ENCODE measurements at regions not wholly inside any gene's neighbourhood (a gene's known extent, or its start where the extent isn't known, plus 50 kb on each side); places are given as distances from the start of the nearest gene placed in this dataset.
"Not testable (repeated sequence)": the region's sequence is repeated elsewhere in the genome, so short reads cannot be mapped to it uniquely, and the experiment has no call there.

DNA sequence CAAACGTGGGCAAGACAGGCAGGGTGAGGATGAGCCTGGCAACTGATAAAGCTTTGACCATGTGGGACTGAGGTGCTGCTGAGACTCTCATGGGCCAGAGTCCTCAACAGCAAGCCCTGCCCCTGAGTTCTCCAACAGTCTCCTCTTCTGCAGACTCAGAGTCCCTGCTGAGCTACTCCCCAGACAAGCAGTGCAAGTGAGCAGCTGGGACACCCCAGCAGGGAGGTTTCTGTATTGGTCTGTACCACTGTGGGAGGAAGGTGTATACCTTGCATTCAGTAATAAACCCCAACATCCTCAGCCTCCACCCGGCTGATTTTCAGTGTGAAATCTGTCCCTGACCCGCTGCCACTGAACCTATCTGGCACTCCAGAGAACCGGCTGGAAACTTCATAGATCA, 542.5 kb downstream of the RPIA start:
- not testable (repeated sequence) for DNase-seq

- not testable (repeated sequence) for DNase-seq
Measured at GRCh38 chr2:89234818-89235466, 543.5 kb downstream of the RPIA start.

DNA sequence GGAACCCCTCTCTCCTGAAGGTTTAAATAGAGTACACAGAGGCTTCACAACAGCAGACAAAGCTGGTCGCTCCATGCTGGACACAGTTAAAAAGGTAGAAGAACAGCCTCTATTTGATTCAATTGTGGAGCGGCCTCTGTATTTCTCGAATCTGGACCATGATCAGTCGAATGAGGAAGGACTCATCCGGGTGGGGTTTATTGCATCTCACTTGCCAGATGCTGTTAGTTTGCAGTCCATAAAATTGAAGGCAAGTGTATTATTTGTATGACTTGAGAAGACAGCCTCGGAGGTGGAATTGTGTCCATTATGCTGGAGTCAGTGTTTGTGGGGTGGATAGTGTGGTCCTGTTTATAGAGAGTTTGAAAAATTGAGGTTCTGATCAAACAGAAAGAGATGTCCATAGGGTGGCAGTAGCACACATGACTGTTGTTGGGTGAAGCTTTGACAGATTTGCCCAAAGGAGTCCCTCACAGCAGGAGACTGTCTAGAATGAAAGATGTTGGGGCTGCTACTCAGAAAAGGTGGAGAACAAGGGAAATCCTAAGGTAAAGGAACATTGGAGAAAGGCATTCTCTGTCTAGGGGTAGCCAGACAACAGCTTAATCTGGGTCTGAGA, 545.5 kb downstream of the RPIA start:
- DNase-seq, result not testable (repeated sequence)

DNA sequence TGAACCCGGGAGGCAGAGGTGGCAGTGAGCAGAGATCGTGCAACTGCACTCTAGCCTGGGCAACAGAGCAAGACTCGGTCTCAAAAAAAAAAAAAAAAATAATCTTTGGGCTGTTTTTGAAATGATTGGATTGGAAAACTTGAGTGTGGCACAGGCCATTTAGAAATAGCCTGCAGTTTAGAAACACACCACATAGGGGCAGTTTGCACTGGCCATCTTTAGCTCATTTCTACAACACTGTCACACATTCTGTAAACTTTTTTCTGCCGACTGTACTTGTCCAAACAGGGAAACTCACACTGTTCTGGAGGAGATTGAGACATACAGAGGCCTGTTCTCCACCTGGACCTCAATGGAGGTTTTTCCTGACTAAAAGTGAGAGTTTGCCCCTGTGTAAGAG, 546.3 kb downstream of the RPIA start:
- DNase-seq, result not testable (repeated sequence)

GRCh38 chr2:89243114-89243700, 551.7 kb downstream of the RPIA start:
- not testable (repeated sequence) for DNase-seq

GRCh38 chr2:89244407-89244806, 552.9 kb downstream of the RPIA start:
- DNase-seq, result not testable (repeated sequence)

- DNase-seq, result not testable (repeated sequence)
Measured at GRCh38 chr2:89245478-89245877, 554.0 kb downstream of the RPIA start.

DNA sequence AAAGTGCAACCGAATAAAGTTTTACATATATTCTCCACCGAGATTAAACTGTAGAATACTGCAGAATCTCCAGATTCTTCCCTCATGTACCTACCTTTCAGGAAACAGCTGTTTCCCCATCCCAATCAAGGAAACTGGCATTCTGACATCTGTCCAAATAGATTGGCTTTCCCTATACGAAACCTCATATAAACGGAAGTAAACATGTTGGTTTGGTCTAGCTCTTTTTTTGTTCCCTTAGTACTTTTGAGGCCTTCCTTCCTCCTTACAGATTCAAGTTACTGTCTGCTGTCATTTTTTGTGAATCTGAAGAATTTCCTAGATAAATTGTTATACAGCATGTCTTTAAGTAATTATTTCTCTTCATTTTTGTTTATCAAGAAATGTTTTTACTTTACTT, 554.6 kb downstream of the RPIA start:
- not testable (repeated sequence) for DNase-seq

DNA sequence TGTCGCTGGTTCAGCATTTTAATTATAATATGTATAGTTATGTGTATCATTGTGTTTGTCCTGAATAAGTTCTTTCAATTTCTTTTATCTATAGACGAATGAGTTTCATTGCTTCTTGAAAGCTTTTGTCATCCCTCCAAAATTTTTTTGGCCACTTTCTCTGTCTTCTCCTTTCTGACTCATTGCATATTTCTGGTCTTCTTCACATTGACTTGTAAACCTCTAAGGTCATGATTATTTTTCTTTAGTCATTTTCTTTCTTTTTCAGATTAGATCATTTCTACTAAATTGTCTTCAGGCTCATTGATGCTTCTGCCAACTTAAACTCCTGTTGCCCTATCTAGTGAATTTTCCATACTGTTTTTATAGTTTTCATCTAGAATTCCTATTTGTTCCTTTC, 555.1 kb downstream of the RPIA start:
- not testable (repeated sequence) for DNase-seq

GRCh38 chr2:89255013-89255412, 563.5 kb downstream of the RPIA start:
- DNase-seq, result not testable (repeated sequence)

GRCh38 chr2:89273443-89273842, 582.0 kb downstream of the RPIA start:
- not testable (repeated sequence) for DNase-seq

DNA sequence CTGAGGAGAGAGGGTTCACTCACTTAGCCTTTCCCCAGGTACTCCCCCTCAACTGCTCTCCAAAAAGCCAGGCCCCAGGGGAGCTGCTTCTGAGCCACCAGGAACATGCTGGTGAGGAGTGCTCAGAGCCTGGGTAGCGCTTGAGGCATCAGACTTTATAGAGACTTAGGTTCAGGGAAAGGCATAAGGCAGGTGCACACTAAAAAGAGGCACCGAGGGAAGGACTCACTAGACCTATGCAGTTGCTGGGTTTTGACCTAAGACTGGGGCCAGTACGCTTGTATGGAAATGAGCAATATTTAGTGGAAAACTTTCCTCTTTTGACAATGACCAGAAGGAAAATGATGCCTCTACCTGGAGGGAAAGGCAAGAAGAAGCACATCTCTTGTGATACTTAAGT, 589.1 kb downstream of the RPIA start:
- not testable (repeated sequence) for DNase-seq

GRCh38 chr2:89286448-89287080, 595.1 kb downstream of the RPIA start:
- not testable (repeated sequence) for DNase-seq

DNA sequence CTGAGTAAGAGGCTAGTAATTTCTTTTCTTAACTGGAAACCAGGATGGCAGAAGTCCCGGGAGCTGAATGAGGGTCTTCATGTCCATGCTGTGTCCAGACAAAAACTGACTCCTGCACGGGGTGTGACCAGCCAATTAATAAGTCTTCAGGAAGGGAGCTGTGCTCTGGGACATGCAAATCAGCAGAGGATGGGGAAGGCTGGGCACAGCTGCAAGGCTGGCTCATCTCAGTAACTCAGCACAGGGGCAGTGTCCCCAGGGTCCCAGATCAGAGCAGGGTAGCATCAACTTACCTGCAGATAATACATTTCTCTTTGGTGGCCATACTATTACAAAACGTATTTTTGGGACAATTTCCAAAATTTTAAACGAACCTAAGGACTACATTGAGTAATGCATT, 595.6 kb downstream of the RPIA start:
- DNase-seq, result not testable (repeated sequence)

DNA sequence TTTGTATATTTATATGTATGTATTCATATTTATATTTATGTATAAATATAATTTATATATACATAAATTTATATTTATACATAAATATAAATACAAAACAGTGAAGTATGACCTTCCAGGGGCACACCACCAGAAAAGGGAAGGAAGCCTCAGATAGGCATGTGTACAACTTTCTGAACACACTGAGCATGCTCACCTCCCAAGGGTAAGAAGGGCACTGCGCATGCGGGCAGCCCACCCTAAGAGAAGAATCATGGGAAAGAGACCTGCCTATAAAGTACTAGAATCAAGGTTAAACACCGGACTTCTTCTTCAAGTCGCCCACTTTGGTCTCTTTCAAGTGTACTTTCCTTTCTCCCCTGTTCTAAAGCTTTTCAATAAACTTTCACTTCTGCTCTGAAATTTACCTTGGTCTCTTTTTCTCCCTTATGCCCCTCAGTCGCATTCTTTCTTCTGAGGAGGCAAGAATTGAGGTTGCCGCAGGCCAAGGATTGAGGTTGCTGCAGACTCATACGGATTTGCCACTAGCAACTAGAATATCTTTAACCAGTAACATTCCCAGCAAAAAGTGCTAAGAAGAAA, 600.3 kb downstream of the RPIA start:
- not testable (repeated sequence) for DNase-seq

DNA sequence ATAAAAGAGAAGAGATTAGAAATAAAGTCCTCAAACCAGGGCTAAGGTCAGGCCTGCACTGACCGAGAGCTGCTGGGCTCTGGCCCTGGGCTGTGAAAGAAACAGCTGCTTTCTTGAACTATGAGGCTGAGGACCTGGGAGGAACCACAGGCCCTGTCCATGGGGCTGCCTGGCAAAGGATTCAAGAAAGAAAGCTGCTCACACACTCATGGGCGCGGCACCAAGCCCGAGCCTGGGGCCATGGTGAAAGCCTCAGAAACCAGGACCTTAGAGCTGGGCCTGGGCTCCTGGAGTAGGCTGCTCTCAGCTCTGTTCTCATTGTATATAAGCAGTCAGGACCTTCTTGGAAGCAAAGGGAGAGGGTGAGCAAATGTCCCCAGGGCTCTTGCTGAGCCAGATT, 601.9 kb downstream of the RPIA start:
- not testable (repeated sequence) for DNase-seq

DNA sequence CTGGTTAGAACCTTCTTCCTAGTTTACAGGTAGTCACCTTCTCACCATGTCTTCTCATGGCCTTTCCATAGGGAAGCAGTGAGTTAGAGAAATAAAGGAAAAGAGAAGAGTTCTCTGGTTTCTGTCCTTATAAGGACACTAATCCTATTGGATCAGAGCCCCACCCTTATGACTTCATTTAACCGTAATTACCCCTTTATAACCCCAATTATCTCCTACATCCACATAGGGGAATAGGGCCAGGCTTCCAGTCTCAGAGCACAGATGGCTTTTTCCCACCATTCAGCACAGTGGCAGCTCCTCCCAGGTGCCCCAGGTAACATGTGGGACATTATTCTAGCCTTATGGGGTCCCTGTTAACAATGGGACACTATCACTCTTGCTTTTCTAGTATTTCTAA, 602.9 kb downstream of the RPIA start:
- DNase-seq, result not testable (repeated sequence)

GRCh38 chr2:89296820-89297398, 605.4 kb downstream of the RPIA start:
- DNase-seq, result not testable (repeated sequence)

- DNase-seq, result not testable (repeated sequence)
Measured at GRCh38 chr2:89299196-89299595, 607.7 kb downstream of the RPIA start.

GRCh38 chr2:89305623-89306022, 614.1 kb downstream of the RPIA start:
- DNase-seq, result not testable (repeated sequence)

- not testable (repeated sequence) for DNase-seq
Measured at GRCh38 chr2:89306869-89307637, 615.6 kb downstream of the RPIA start.

- not testable (repeated sequence) for DNase-seq
Measured at GRCh38 chr2:89318990-89319389, 627.5 kb downstream of the RPIA start.

Measured in stimulated activated naive CD4-positive, alpha-beta T cell treated with Interleukin-2 at 50 U/mL for 16 hours (primary cell).